HEK293 (cell line): ENCODE measurements at regions not wholly inside any gene's neighbourhood (a gene's known extent, or its start where the extent isn't known, plus 50 kb on each side); places are given as distances from the start of the nearest gene placed in this dataset.

Experiments
- CTCF ChIA-PET: fragments of 350-600 bp; formaldehyde crosslinking; extraction: SDS; loops from one replicate; lab custom pipeline; 2021; ENCODE audit warnings: antibody characterized with exemption; lab: Yijun Ruan, JAX
- POLR2A ChIA-PET: fragments of 300-600 bp; formaldehyde crosslinking; extraction: SDS; loops from one replicate; lab custom pipeline; 2020; ENCODE audit warnings: antibody characterized with exemption, inconsistent platforms; lab: Yijun Ruan, JAX
- H3K27ac ChIP-seq: fragments of 200-500 bp; sonication (Bioruptor generic); 2 replicates; pipeline ENCODE4 v1.5.1; 2014; ENCODE audit warnings: low read depth, low read length, control low read depth, inconsistent platforms; ENCODE audit errors: extremely low read depth
- H3K36me3 ChIP-seq, 2 experiments: fragments of 200-500 bp in 1 of 2; sonication (Bioruptor generic) in 1 of 2; 1 replicate in 1 of 2; 2 replicates in 1 of 2; pipeline ENCODE4 v1.5.1; 2014 to 2017; ENCODE audit warnings: inconsistent platforms in 2 of 2, low read length in 2 of 2; ENCODE audit not compliant: control insufficient read depth in 2 of 2, insufficient read depth in 1 of 2
- H3K4me1 ChIP-seq: fragments of 200-500 bp; sonication (Bioruptor generic); 2 replicates; pipeline ENCODE4 v1.5.1; 2014; ENCODE audit warnings: mild to moderate bottlenecking, low read length, inconsistent platforms; ENCODE audit not compliant: control insufficient read depth, insufficient read depth
- H3K4me3 ChIP-seq: 2 replicates; pipeline ENCODE4 v1.5.1; 2011; ENCODE audit warnings: low read depth, mild to moderate bottlenecking, control low read depth, low read length, moderate library complexity
- H3K9me3 ChIP-seq: fragments of 200-500 bp; sonication (Bioruptor generic); 2 replicates; pipeline ENCODE4 v1.5.1; 2014; ENCODE audit warnings: low read depth, low read length, inconsistent platforms; ENCODE audit not compliant: control insufficient read depth, insufficient read depth
- GLI2 ChIP-seq: fragments of 450-650 bp; formaldehyde crosslinking; IDR thresholded peaks from 2 replicates; pipeline ENCODE4; 2017; ENCODE audit warnings: missing biosample characterization, missing genetic modification characterization, low read depth, borderline replicate concordance
- IKZF3 ChIP-seq: fragments of 450-650 bp; IDR thresholded peaks from 2 replicates; pipeline ENCODE4 v1.5.0; 2018; ENCODE audit warnings: missing biosample characterization, mild to moderate bottlenecking, missing genetic modification characterization, moderate library complexity
- PBX3 ChIP-seq: sonication (generic); formaldehyde crosslinking; IDR thresholded peaks from 2 replicates; pipeline ENCODE4 v1.8.1; 2022; ENCODE audit warnings: mild to moderate bottlenecking, moderate library complexity, missing genetic modification reagents
- SETDB1 ChIP-seq: IDR thresholded peaks from one replicate; pipeline ENCODE4 v1.6.1; 2017; ENCODE audit warnings: mild to moderate bottlenecking, low read length, moderate library complexity, mixed read lengths; ENCODE audit not compliant: insufficient read length
- SP2 ChIP-seq: fragments of 450-650 bp; formaldehyde crosslinking; IDR thresholded peaks from 2 replicates; pipeline ENCODE4 v1.5.1; 2016; ENCODE audit warnings: missing biosample characterization, missing genetic modification characterization
- SP7 ChIP-seq: fragments of 450-650 bp; formaldehyde crosslinking; IDR thresholded peaks from 2 replicates; pipeline ENCODE4 v1.5.1; 2016; ENCODE audit warnings: missing biosample characterization, missing genetic modification characterization
- TCF7L2 ChIP-seq: IDR thresholded peaks from 2 replicates; pipeline ENCODE4 v1.6.1; 2011; ENCODE audit warnings: low read depth, mild to moderate bottlenecking, inconsistent platforms, low read length, moderate library complexity, borderline replicate concordance
- ZBTB6 ChIP-seq: fragments of 450-650 bp; formaldehyde crosslinking; IDR thresholded peaks from 2 replicates; pipeline ENCODE4 v1.5.1; 2017; ENCODE audit warnings: missing biosample characterization, missing genetic modification characterization
- ZFP37 ChIP-seq: fragments of 450-650 bp; formaldehyde crosslinking; IDR thresholded peaks from 2 replicates; pipeline ENCODE4 v1.5.1; 2016; ENCODE audit warnings: missing biosample characterization, missing genetic modification characterization
- ZNF10 ChIP-seq: fragments of 450-650 bp; formaldehyde crosslinking; IDR thresholded peaks from 2 replicates; pipeline ENCODE4 v1.5.1; 2017; ENCODE audit warnings: missing biosample characterization, missing genetic modification characterization
- ZNF112 ChIP-seq: fragments of 450-650 bp; formaldehyde crosslinking; IDR thresholded peaks from 2 replicates; pipeline ENCODE4 v1.5.0; 2017; ENCODE audit warnings: missing biosample characterization, missing genetic modification characterization
- ZNF132 ChIP-seq: fragments of 450-650 bp; formaldehyde crosslinking; IDR thresholded peaks from 2 replicates; pipeline ENCODE4 v1.5.1; 2017; ENCODE audit warnings: missing biosample characterization, missing genetic modification characterization, borderline replicate concordance
- ZNF133 ChIP-seq: fragments of 450-650 bp; formaldehyde crosslinking; IDR thresholded peaks from 2 replicates; pipeline ENCODE4 v1.5.1; 2016; ENCODE audit warnings: missing biosample characterization, missing genetic modification characterization
- ZNF138 ChIP-seq: fragments of 450-650 bp; formaldehyde crosslinking; IDR thresholded peaks from 2 replicates; pipeline ENCODE4 v1.5.1; 2016; ENCODE audit warnings: missing biosample characterization, missing genetic modification characterization, borderline replicate concordance
- ZNF214 ChIP-seq: fragments of 450-650 bp; formaldehyde crosslinking; IDR thresholded peaks from 2 replicates; pipeline ENCODE4 v1.5.1; 2017; ENCODE audit warnings: missing biosample characterization, mild to moderate bottlenecking, missing genetic modification characterization, borderline replicate concordance
- ZNF274 ChIP-seq, 2 experiments: fragments of 200-500 bp in 1 of 2; fragments of 450-650 bp in 1 of 2; sonication (Bioruptor generic) in 1 of 2; formaldehyde crosslinking in 1 of 2; IDR thresholded peaks; 2 replicates each; pipeline versions ENCODE4 v1.5.1 to v1.6.1; 2014 to 2016; ENCODE audit warnings: borderline replicate concordance in 1 of 2, inconsistent platforms in 1 of 2, low read length in 1 of 2, missing biosample characterization in 1 of 2, missing genetic modification characterization in 1 of 2
- ZNF362 ChIP-seq: fragments of 450-650 bp; formaldehyde crosslinking; IDR thresholded peaks from 2 replicates; pipeline ENCODE4 v1.5.1; 2016; ENCODE audit warnings: missing biosample characterization, missing genetic modification characterization
- ZNF426 ChIP-seq: fragments of 450-650 bp; formaldehyde crosslinking; IDR thresholded peaks from 2 replicates; pipeline ENCODE4 v1.5.1; 2017; ENCODE audit warnings: missing biosample characterization, missing genetic modification characterization, mild to moderate bottlenecking, inconsistent platforms, moderate library complexity
- ZNF433 ChIP-seq: fragments of 450-650 bp; formaldehyde crosslinking; IDR thresholded peaks from 2 replicates; pipeline ENCODE4 v1.5.1; 2016; ENCODE audit warnings: missing biosample characterization, missing genetic modification characterization, low read depth
- ZNF473 ChIP-seq: fragments of 450-650 bp; formaldehyde crosslinking; IDR thresholded peaks from 2 replicates; pipeline ENCODE4 v1.5.1; 2017; ENCODE audit warnings: missing biosample characterization, missing genetic modification characterization
- ZNF530 ChIP-seq: fragments of 450-650 bp; formaldehyde crosslinking; IDR thresholded peaks from 2 replicates; pipeline ENCODE4 v1.5.1; 2016; ENCODE audit warnings: low read depth, missing biosample characterization, missing genetic modification characterization
- ZNF549 ChIP-seq: fragments of 450-650 bp; IDR thresholded peaks from 2 replicates; pipeline ENCODE4 v1.5.1; 2018; ENCODE audit warnings: missing biosample characterization, missing genetic modification characterization, mild to moderate bottlenecking, inconsistent platforms, moderate library complexity
- ZNF555 ChIP-seq: fragments of 450-650 bp; formaldehyde crosslinking; conservative IDR thresholded peaks from 2 replicates; pipeline ENCODE4 v1.5.1; 2017; ENCODE audit warnings: missing biosample characterization, mild to moderate bottlenecking, missing genetic modification characterization, inconsistent platforms
- ZNF600 ChIP-seq: fragments of 450-650 bp; formaldehyde crosslinking; IDR thresholded peaks from 2 replicates; pipeline ENCODE4 v1.5.1; 2016; ENCODE audit warnings: missing biosample characterization, missing genetic modification characterization
- ZNF610 ChIP-seq: fragments of 450-650 bp; formaldehyde crosslinking; IDR thresholded peaks from 2 replicates; pipeline ENCODE4 v1.5.1; 2016; ENCODE audit warnings: missing biosample characterization, missing genetic modification characterization, borderline replicate concordance
- ZNF623 ChIP-seq: fragments of 450-650 bp; formaldehyde crosslinking; IDR thresholded peaks from 2 replicates; pipeline ENCODE4 v1.5.1; 2016; ENCODE audit warnings: missing biosample characterization, missing genetic modification characterization
- ZNF624 ChIP-seq: fragments of 450-650 bp; formaldehyde crosslinking; IDR thresholded peaks from 2 replicates; pipeline ENCODE4 v1.5.1; 2017; ENCODE audit warnings: missing biosample characterization, missing genetic modification characterization
- ZNF692 ChIP-seq: fragments of 450-650 bp; formaldehyde crosslinking; IDR thresholded peaks from 2 replicates; pipeline ENCODE4 v1.5.1; 2016; ENCODE audit warnings: missing biosample characterization, missing genetic modification characterization
- ZNF704 ChIP-seq: fragments of 450-650 bp; formaldehyde crosslinking; IDR thresholded peaks from 2 replicates; pipeline ENCODE4 v1.5.1; 2016; ENCODE audit warnings: missing biosample characterization, missing genetic modification characterization
- ZNF785 ChIP-seq: fragments of 450-650 bp; formaldehyde crosslinking; IDR thresholded peaks from 2 replicates; pipeline ENCODE4 v1.5.1; 2016; ENCODE audit warnings: missing biosample characterization, missing genetic modification characterization
- ZNF830 ChIP-seq: fragments of 450-650 bp; IDR thresholded peaks from 2 replicates; pipeline ENCODE4 v1.5.0; 2018; ENCODE audit warnings: missing biosample characterization, missing genetic modification characterization, low read depth, mild to moderate bottlenecking, moderate library complexity

GRCh38 chrX:5458300-5458842 is 770.3 kb downstream of the NLGN4X start:
- no peak overlapping the region for H3K4me3 ChIP-seq
- no peaks in the 10 kb centered on the region for H3K4me1 ChIP-seq
- POLR2A ChIA-PET = no interaction called here
- no peaks in the 10 kb centered on the region for H3K9me3 ChIP-seq
- no peak overlapping the region for H3K27ac ChIP-seq
- TF ChIP-seq IKZF3 (no peak), ZNF112 (no peak), ZNF555 (tag by site-specific recombination) (no peak), ZNF274 (IDR thresholded peaks at IDR 0.05; ENCODE audit: low read length) (no peak), ZNF274 (tag by site-specific recombination; IDR thresholded peaks at IDR 0.05; ENCODE audit: borderline replicate concordance) (no peak), SP7 (tag by site-specific recombination) (no peak), ZNF692 (tag by site-specific recombination) (no peak), ZFP37 (tag by site-specific recombination) (no peak), SP2 (tag by site-specific recombination) (no peak), ZNF138 (tag by site-specific recombination) (no peak), ZNF549 (tag by site-specific recombination) (no peak), ZNF530 (no peak), ZNF433 (tag by site-specific recombination) (no peak), ZNF362 (tag by site-specific recombination) (no peak), PBX3 (CRISPR knock-in tag) (no peak), SETDB1 (no peak), ZBTB6 (tag by site-specific recombination) (no peak), ZNF610 (tag by site-specific recombination) (no peak)
- TF ChIP-seq, all 188 proteins: peak for 0
- CTCF ChIA-PET = no interaction called here
- H3K36me3 ChIP-seq = no peaks in the 10 kb centered on the region

GRCh38 chrX:5449323-5449722 is 779.3 kb downstream of the NLGN4X start:
- no peaks in the 10 kb centered on the region for H3K4me1 ChIP-seq
- H3K27ac ChIP-seq = no peak overlapping the region
- no peak overlapping the region for H3K4me3 ChIP-seq
- ChIA-PET POLR2A (no interaction called here), CTCF (no interaction called here)
- no peaks in the 10 kb centered on the region for H3K9me3 ChIP-seq
- no peaks in the 10 kb centered on the region for H3K36me3 ChIP-seq
- TF ChIP-seq ZNF830 (tag by site-specific recombination) (no peak), ZNF433 (tag by site-specific recombination) (no peak), ZNF624 (no peak), ZNF623 (tag by site-specific recombination) (no peak), ZNF473 (tag by site-specific recombination) (no peak), GLI2 (tag by site-specific recombination) (no peak), ZNF132 (tag by site-specific recombination) (no peak), ZNF785 (no peak), ZNF600 (tag by site-specific recombination) (no peak), ZNF133 (tag by site-specific recombination) (no peak), TCF7L2 (no peak), ZNF704 (tag by site-specific recombination) (no peak), ZNF10 (tag by site-specific recombination) (no peak), ZNF214 (no peak), ZNF426 (tag by site-specific recombination) (no peak)
